ENCODE measurements at regions not wholly inside any gene's neighbourhood (a gene's known extent, or its start where the extent isn't known, plus 50 kb on each side); places are given as distances from the start of the nearest gene placed in this dataset.

DNA sequence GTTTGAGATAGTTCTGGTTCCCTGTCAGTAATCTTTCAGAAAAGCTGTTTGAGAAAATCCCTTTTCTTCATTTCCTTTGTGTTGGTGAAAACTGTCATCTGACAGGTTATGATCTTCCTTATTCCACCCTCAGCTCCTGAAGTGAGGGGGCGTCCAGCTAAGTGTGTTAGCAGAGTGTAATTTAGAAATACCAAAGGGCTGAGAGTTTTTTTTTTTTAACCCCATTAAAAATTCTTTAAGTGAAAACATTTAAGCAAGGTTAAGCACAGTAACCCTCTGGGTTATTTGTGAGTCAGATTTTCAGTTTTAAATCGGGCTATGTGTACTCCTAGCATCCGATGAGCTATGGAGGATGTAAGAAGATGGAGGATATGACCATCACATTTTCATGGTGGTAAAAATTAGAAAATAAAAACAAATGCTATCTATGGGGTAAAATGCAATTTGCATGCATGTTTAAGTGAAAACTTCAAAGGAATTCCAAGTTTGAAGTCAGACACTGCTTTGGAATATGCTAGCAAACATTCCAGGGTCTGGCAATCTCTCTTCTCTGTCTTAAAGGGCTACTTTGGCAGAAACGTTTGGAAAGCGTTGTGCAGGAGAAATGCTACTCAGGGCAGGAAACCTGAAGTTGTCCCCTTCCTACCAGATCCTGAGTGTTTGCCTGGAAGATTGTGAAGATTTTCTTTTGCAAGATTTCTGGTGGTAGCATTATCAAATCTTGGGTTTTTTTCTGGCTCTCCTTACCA lies 197.0 kb upstream of the PRICKLE1 start:
- no peak for DNase-seq

GRCh38 chr12:42785944-42786343 lies 196.4 kb upstream of the PRICKLE1 start:
- no peak for DNase-seq

GRCh38 chr12:42780671-42781070 lies 191.1 kb upstream of the PRICKLE1 start:
- no peak for DNase-seq

- DNase-seq = no peak
Observed at GRCh38 chr12:42779186-42779859, 189.8 kb upstream of the PRICKLE1 start.

DNA sequence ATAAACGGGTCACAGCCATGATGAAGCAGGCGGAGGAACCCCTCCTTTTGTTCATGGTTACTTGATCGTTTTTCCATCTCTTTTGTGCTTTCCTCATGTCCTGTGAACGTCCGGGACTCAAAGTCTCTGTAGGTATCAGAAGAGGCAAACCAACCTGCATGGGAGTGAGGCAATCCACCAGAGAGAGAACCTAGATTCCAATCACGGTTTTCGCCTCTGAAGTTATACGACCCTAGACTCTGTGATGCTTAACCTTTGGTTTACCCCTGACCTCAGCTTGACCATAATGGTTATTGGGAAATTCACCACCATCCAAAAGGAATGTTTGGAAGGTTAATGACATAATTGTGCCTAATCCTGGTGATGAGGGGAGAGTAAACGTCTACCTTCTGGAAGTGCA lies 186.8 kb upstream of the PRICKLE1 start:
- no peak for DNase-seq

GRCh38 chr12:42774238-42774637 lies 184.7 kb upstream of the PRICKLE1 start:
- no peak for DNase-seq

DNA sequence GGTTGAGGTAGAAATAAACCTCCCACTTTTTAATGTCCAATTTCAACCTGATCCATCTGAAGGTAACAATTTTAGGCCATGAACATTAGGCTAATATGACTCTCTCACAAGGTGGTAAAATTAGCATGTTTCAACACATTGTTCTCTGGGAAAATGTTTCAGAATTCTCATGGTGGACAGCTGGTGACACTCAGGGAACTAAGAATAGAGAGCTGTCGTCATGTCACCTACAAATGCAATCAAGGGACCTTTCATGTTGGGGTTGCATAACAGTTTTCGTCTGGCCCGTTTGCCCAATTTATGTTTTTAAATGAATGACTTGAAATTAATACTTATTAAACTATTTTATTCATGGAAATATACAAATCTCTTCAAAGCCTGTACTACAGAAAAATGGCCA lies 180.7 kb upstream of the PRICKLE1 start:
- no peak for DNase-seq

- no peak for DNase-seq
Observed at GRCh38 chr12:42769455-42769854, 179.9 kb upstream of the PRICKLE1 start.

DNA sequence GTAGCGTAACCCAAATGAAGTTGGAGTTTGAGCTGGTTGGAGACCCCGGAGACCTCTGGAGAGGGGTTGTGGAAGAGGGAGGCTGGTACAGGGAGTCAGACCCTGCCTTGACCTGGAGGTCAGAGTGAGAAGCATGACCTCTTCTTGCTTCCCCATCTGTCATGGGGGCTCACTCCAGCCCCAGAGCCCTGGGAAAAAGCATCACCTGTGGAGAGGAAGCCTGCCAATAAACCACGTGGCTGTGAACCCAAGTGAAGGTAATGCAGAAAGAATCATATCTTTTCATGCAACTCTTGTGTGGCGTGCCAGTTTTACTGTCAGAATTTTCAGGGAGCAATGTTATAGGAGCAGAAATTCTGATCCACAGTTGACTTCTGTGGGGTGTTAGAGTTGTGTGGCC lies 178.5 kb upstream of the PRICKLE1 start:
- DNase-seq = no peak

DNA sequence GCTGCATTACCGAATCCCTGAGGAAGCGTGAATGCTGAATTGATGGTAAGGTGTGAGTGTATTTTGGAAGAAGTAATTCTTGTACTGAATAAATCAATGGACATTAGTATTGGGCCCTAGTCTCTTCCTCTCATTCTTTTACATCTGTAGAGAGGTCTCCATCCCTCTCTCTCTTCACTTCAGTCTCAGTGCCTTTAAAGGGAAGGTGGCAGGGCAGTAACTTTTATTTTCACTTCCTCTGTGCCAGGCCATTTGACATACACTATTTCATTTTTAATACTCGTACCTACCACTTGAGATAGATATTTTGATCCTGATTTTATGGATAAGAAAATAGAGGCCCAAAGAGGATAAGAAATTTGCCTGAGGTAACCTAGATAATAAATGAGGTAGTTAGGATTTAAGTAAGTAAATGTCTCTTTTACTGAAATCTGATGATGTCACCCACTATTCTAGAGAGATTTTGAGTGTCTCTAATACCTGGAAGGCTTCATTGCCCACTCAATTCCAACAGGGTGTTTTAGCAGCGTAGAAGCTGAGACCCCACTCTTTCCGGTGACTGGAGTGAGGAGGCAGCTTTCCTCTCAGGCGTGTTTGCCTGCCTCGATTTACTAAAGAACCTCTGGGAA lies 177.9 kb upstream of the PRICKLE1 start:
- DNase-seq = no peak

- no peak for DNase-seq
Observed at GRCh38 chr12:42766754-42767153, 177.2 kb upstream of the PRICKLE1 start.

GRCh38 chr12:42766026-42766425 lies 176.5 kb upstream of the PRICKLE1 start:
- no peak for DNase-seq

- DNase-seq = no peak
Observed at GRCh38 chr12:42763682-42764081, 174.1 kb upstream of the PRICKLE1 start.

GRCh38 chr12:42762395-42762925 lies 172.9 kb upstream of the PRICKLE1 start:
- DNase-seq = no peak

- DNase-seq = no peak
Observed at GRCh38 chr12:42761601-42762350, 172.2 kb upstream of the PRICKLE1 start.

GRCh38 chr12:42761086-42761485 lies 171.5 kb upstream of the PRICKLE1 start:
- no peak for DNase-seq

DNA sequence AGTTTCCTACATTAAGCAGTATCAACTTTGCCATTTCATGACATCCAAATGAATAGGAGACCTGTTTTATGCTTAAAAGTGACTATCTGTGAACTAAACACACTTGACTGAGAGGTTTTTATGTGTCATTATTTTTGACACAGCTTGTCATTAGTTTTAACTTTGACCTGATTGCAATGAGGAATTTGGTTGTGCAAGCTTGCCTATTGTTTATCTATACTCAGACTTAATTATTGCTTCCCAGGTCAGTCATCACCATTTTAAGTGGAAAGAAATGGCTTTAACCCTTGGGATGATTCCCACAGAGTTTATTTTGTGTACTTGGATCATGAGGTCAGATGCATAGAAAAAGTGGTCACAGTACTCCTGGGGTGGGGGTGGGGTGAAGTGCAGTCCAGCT lies 171.0 kb upstream of the PRICKLE1 start:
- DNase-seq = no peak

GRCh38 chr12:42759622-42760273 lies 170.2 kb upstream of the PRICKLE1 start:
- no peak for DNase-seq

GRCh38 chr12:42758806-42759205 lies 169.3 kb upstream of the PRICKLE1 start:
- DNase-seq = no peak

GRCh38 chr12:42757624-42758119 lies 168.1 kb upstream of the PRICKLE1 start:
- no peak for DNase-seq

GRCh38 chr12:42756841-42757623 lies 167.5 kb upstream of the PRICKLE1 start:
- no peak for DNase-seq

GRCh38 chr12:42750356-42750755 lies 160.8 kb upstream of the PRICKLE1 start:
- no peak for DNase-seq
